Lung (tissue), 11 donors: ENCODE measurements at regions not wholly inside any gene's neighbourhood (a gene's known extent, or its start where the extent isn't known, plus 50 kb on each side); places are given as distances from the start of the nearest gene placed in this dataset.

Experiments
- ATAC-seq: fragments of 200-7000 bp; cut with Tn5 transposase; one replicate; pipeline ENCODE4 v1.9.1; 2020; ENCODE audit warnings: moderate number of reproducible peaks; ENCODE audit not compliant: insufficient read depth, low FRiP score
- DNase-seq, 3 donors: peaks; one replicate each; pipeline ENCODE4 v3.0.0-alpha.2; 2013 to 2017
- H3K27ac ChIP-seq, 2 donors: one replicate each; pipeline ENCODE4 v1.5.1; 2013; ENCODE audit warnings: mild to moderate bottlenecking in 2 of 2, moderate library complexity in 2 of 2, control low read depth in 1 of 2, inconsistent platforms in 1 of 2, low read depth in 1 of 2, low read length in 1 of 2
- H3K27me3 ChIP-seq, 3 donors: one replicate each; pipeline ENCODE4 v1.5.1; 2013; ENCODE audit warnings: low read length in 2 of 3; ENCODE audit not compliant: control insufficient read depth in 3 of 3, insufficient read depth in 3 of 3
- H3K36me3 ChIP-seq, 4 donors: one replicate each; pipeline ENCODE4 v1.5.1; 2013; ENCODE audit warnings: low read length in 4 of 4, mild to moderate bottlenecking in 1 of 4, moderate library complexity in 1 of 4; ENCODE audit not compliant: control insufficient read depth in 4 of 4, insufficient read depth in 4 of 4
- H3K4me1 ChIP-seq, 5 donors: one replicate each; pipeline ENCODE4 v1.5.1; 2013; ENCODE audit warnings: low read length in 5 of 5, mild to moderate bottlenecking in 2 of 5, moderate library complexity in 1 of 5; ENCODE audit not compliant: control insufficient read depth in 5 of 5, insufficient read depth in 5 of 5
- H3K4me3 ChIP-seq: one replicate; pipeline ENCODE4 v1.5.1; 2013; ENCODE audit warnings: mild to moderate bottlenecking, control low read depth, moderate library complexity
- H3K9ac ChIP-seq, 2 donors: one replicate each; pipeline ENCODE4 v1.5.1; 2013; ENCODE audit warnings: low read length in 2 of 2, control low read depth in 1 of 2; ENCODE audit not compliant: insufficient read depth in 1 of 2
- H3K9me3 ChIP-seq, 4 donors: one replicate each; pipeline ENCODE4 v1.5.1; 2013; ENCODE audit warnings: low read length in 3 of 4, mild to moderate bottlenecking in 1 of 4, moderate library complexity in 1 of 4; ENCODE audit not compliant: control insufficient read depth in 4 of 4, insufficient read depth in 3 of 4
- WGBS, 2 donors: extraction: QIAGEN DNeasy Blood & Tissue Kit; methylation state at CpG; one replicate each; pipeline ENCODE4 v1.1.7; 2013; 5-methylcytosine and 5-hydroxymethylcytosine counted together
- TF ChIP-seq, protein P1 (sequence below): IDR thresholded peaks from 2 replicates; pipeline ENCODE4 v1.5.1; 2012; ENCODE audit warnings: mild to moderate bottlenecking; ENCODE audit errors: control extremely low read depth, extremely low read depth
- donor health status: control.
- donor health status: control.
- donor health status: Bipolar disorder and iron deficiency.
- donor health status: healthy.
- donor health status: DM: yes; HTN: yes; CAD: no.

DNA sequence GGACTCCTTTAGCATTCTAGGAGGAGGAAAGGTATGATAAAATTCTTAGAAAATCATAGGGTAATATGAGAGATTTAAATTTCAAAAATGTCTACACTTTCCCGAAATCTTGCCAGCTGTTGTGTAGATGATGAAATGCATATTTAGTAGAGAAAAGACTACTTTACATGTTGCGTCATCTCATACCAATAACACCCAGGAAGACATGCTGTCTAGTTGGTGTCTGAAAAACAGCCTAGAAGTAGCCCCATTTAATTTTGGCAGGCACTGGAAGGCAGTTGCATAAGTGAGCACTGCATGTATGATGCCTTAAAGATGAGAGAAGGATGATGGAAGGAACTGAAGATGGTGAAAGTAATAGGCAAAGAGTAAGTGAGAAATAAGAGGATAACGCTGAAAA, 310.5 kb upstream of the TPM1 start:
- Histone ChIP-seq H3K4me3 (no peak overlapping the region), H3K36me3 (peaks cover 0 to 6% (median under 1%) of the 10 kb centered on the region in 4 donors), H3K9ac (no peak overlapping the region), H3K4me1 (no peaks in the 10 kb centered on the region), H3K27me3 (no peaks in the 10 kb centered on the region), H3K27ac (no peak overlapping the region), H3K9me3 (peaks cover 0 to 2% (median under 1%) of the 10 kb centered on the region in 4 donors)
- 93 to 94% methylated on average over 3 of the region's 3 CpGs for WGBS, 2 donors
- no peak for ATAC-seq
- TF ChIP-seq, protein P1, sequence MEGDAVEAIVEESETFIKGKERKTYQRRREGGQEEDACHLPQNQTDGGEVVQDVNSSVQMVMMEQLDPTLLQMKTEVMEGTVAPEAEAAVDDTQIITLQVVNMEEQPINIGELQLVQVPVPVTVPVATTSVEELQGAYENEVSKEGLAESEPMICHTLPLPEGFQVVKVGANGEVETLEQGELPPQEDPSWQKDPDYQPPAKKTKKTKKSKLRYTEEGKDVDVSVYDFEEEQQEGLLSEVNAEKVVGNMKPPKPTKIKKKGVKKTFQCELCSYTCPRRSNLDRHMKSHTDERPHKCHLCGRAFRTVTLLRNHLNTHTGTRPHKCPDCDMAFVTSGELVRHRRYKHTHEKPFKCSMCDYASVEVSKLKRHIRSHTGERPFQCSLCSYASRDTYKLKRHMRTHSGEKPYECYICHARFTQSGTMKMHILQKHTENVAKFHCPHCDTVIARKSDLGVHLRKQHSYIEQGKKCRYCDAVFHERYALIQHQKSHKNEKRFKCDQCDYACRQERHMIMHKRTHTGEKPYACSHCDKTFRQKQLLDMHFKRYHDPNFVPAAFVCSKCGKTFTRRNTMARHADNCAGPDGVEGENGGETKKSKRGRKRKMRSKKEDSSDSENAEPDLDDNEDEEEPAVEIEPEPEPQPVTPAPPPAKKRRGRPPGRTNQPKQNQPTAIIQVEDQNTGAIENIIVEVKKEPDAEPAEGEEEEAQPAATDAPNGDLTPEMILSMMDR: no peak
- peak in 1 of 3 donors; percentile 73 for DNase-seq

DNA sequence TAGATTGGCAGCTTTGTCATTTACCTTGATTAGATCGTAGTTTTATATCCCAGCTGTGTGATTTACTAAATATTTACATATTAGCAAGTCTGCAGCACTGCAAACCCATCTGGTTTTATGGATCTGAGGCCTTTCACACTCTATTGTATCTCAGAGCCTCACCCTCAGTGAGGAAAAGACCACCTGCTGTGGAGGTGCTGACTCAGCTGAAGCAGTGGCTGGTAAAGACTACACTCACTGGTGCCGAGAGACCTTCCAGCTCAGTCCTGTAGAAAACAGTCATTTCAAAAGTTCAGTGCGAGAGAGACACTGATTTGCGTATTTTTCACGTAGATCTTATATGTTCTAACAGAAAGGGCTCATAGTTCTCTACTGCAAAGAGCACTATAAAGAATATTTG, 307.8 kb upstream of the TPM1 start:
- H3K9ac ChIP-seq: no peak overlapping the region
- H3K36me3 ChIP-seq: peaks cover 0 to 7% (median 5%) of the 10 kb centered on the region in 4 donors
- no peaks in the 10 kb centered on the region for H3K27me3 ChIP-seq
- no peak overlapping the region for H3K27ac ChIP-seq
- H3K4me1 ChIP-seq: peaks cover 0 to 9% (median 0%) of the 10 kb centered on the region in 5 donors
- WGBS, 2 donors: 90 to 96% methylated on average over 5 of the region's 5 CpGs
- H3K9me3 ChIP-seq: peaks cover 0 to 2% (median under 1%) of the 10 kb centered on the region in 4 donors
- no peak overlapping the region for H3K4me3 ChIP-seq
- DNase-seq: no peak
- ATAC-seq: no peak
- TF ChIP-seq, protein P1: no peak

DNA sequence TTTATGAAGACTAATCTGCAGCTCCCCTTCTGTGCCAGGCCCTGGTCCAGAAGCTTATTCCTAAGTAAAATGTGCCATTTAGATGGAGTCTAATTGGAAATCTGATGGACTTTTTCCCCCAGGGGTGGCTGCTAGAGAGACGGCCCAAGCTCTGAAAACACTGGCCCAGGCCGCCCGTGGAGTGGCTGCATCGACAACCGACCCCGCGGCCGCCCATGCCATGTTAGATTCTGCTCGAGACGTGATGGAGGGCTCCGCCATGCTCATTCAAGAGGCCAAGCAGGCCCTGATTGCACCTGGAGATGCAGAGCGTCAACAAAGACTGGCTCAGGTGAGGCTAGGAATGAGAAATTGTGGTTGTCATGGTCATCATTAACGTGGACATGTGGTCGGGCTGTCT, 305.8 kb upstream of the TPM1 start:
- TF ChIP-seq, protein P1: no peak
- no peak overlapping the region for H3K27ac ChIP-seq
- ATAC-seq: no peak
- peaks cover 0 to 2% (median 0%) of the 10 kb centered on the region in 4 donors for H3K9me3 ChIP-seq
- H3K36me3 ChIP-seq: peaks cover 0 to 7% (median 5%) of the 10 kb centered on the region in 4 donors
- 97% methylated on average over 14 of the region's 14 CpGs for WGBS, 2 donors
- no peak for DNase-seq
- H3K4me1 ChIP-seq: peaks cover 0 to 30% (median 16%) of the 10 kb centered on the region in 5 donors
- H3K4me3 ChIP-seq: no peak overlapping the region
- no peak overlapping the region for H3K9ac ChIP-seq
- H3K27me3 ChIP-seq: no peaks in the 10 kb centered on the region

DNA sequence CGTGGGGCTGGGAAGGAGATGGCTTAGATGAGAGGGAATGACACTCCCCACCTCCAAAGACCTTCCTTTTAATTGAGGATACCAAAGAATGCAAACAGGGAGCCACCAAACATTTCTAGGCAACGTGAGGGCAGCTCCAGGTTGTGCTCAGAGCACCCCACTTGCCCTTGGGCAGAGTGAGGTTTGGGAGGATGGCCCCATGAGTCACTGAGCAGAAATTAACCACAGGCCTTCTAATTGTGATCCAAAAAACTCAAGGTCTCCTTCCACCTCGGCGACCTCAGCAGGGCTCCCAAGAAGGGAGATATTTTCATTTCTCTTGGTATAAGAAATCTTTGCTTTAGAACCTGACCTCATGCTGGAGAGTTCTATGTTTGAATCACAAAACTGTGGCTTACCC, 305.0 kb upstream of the TPM1 start:
- TF ChIP-seq, protein P1: no peak
- DNase-seq (no peak), ATAC-seq (no peak)
- Histone ChIP-seq H3K4me3 (no peak overlapping the region), H3K4me1 (peaks cover 0 to 38% (median 21%) of the 10 kb centered on the region in 5 donors), H3K36me3 (peaks cover 0 to 7% (median 5%) of the 10 kb centered on the region in 4 donors), H3K9me3 (peaks cover 0 to 2% (median 0%) of the 10 kb centered on the region in 4 donors), H3K9ac (no peak overlapping the region), H3K27ac (no peak overlapping the region), H3K27me3 (no peaks in the 10 kb centered on the region)
- 92 to 93% methylated on average over 4 of the region's 4 CpGs for WGBS, 2 donors
